Lower leg skin (tissue), 3 donors: ENCODE measurements at regions not wholly inside any gene's neighbourhood (a gene's known extent, or its start where the extent isn't known, plus 50 kb on each side); places are given as distances from the start of the nearest gene placed in this dataset.

ENCODE experiments used
- POLR2A ChIP-seq, 2 donors: fragments of 450-650 bp; IDR thresholded peaks; one replicate each; pipeline ENCODE4 v1.6.1; 2016 to 2017; ENCODE audit warnings: antibody characterized with exemption in 2 of 2, mild to moderate bottlenecking in 1 of 2, moderate library complexity in 1 of 2
- TF ChIP-seq, protein P1 (sequence below), 3 donors: fragments of 450-650 bp; IDR thresholded peaks; one replicate each; pipeline ENCODE4 v1.5.1; 2016; ENCODE audit warnings: antibody characterized with exemption in 3 of 3, mild to moderate bottlenecking in 3 of 3, moderate library complexity in 2 of 3

DNA sequence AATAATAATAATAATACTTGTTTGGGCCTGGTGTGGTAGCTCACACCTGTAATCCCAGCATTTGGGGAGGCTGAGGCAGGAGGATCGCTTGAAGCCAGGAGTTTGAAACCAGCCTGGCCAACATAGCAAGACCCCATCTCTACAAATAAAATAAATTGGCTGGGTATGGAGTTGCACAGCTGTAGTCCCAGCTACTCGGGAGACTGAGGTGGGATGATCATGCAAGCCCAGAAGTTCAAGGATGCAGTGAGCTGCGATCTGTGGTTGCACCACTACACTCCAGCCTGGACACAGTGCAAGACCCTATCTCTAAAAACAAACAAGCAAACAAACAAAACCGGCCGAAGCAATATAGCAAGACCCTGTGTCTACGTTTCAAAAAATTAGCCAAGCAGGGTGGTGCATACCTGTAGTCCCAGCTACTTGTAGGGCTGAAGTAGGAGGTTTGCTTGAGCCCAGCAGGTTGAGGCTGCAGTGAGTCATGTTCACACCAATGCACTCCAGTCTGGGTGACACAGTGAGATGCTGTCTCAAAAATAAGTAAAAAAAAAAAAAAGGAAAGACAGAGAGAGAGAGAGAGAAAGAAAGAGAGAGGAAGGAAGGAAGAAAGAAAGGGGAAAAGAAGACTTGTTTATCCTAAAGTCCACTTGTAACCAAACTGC is 85.6 kb upstream of the KDM7A start:
- TF ChIP-seq, protein P1, sequence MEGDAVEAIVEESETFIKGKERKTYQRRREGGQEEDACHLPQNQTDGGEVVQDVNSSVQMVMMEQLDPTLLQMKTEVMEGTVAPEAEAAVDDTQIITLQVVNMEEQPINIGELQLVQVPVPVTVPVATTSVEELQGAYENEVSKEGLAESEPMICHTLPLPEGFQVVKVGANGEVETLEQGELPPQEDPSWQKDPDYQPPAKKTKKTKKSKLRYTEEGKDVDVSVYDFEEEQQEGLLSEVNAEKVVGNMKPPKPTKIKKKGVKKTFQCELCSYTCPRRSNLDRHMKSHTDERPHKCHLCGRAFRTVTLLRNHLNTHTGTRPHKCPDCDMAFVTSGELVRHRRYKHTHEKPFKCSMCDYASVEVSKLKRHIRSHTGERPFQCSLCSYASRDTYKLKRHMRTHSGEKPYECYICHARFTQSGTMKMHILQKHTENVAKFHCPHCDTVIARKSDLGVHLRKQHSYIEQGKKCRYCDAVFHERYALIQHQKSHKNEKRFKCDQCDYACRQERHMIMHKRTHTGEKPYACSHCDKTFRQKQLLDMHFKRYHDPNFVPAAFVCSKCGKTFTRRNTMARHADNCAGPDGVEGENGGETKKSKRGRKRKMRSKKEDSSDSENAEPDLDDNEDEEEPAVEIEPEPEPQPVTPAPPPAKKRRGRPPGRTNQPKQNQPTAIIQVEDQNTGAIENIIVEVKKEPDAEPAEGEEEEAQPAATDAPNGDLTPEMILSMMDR (IDR thresholded peaks at IDR 0.05), result no peak
- no peak for TF ChIP-seq POLR2A (IDR thresholded peaks at IDR 0.05)
